GM06990 (cell line): ENCODE measurements at regions not wholly inside any gene's neighbourhood (a gene's known extent, or its start where the extent isn't known, plus 50 kb on each side); places are given as distances from the start of the nearest gene placed in this dataset.

Experiments
- DNase-seq: peaks from one replicate; pipeline ENCODE4 v3.0.0-alpha.2; 2011; ENCODE audit not compliant: insufficient read length; ENCODE audit errors: extremely low read depth
- H3K27me3 ChIP-seq: replicated peaks from 2 replicates; pipeline ENCODE4 v1.6.0; 2011; ENCODE audit warnings: low read length; ENCODE audit not compliant: control insufficient read depth, insufficient read depth
- H3K36me3 ChIP-seq: 2 replicates; pipeline ENCODE4 v1.5.1; 2011; ENCODE audit warnings: low read length; ENCODE audit not compliant: control insufficient read depth, insufficient read depth
- H3K4me3 ChIP-seq: replicated peaks from 2 replicates; pipeline ENCODE4 v1.5.1; 2011; ENCODE audit warnings: low read depth, mild to moderate bottlenecking, control low read depth, low read length
- TF ChIP-seq, protein P1 (sequence below): IDR thresholded peaks from 2 replicates; pipeline ENCODE4 v1.5.1; 2011; ENCODE audit warnings: low read length, control low read depth, mild to moderate bottlenecking, inconsistent platforms; ENCODE audit not compliant: insufficient read depth, poor library complexity, severe bottlenecking

DNA sequence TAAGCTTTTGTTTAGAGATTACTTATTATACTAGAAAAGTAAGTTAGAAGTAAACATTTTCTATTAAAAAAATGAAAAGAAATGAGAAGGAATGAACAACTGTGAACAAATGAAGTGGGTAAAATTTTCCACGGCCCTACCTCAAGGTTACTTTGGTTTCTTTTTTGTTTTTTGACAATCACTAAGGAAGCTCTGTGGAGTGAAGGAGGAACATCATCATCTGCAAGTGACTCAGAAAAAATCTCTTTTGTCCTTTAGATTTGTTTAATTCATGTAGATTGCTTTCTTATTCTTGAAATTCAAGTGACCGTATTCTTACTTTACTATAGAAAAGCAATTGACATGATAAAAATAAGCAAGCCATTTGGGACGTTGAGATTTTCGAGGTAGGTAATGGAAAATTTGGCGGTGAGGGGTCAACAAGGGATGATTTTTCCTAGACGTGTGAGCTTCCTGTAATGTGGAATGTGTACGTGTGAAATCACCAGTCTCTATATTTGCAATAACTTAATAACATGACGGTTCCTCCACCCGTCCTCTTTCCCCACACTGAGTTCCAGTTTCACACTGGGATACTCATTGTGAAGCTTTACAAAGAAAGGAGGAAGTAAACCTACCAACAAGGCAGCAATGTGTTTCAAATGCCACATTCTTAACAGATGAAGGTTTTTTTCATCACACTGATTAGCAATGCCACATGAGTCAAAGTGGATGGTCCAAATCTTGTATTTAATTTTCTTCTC lies 62.3 kb upstream of the EGLN3 start:
- peak; percentile 39 for DNase-seq
- Histone ChIP-seq H3K27me3 (no peaks in the 10 kb centered on the region), H3K36me3 (no peaks in the 10 kb centered on the region), H3K4me3 (no peak overlapping the region)
- TF ChIP-seq, protein P1, sequence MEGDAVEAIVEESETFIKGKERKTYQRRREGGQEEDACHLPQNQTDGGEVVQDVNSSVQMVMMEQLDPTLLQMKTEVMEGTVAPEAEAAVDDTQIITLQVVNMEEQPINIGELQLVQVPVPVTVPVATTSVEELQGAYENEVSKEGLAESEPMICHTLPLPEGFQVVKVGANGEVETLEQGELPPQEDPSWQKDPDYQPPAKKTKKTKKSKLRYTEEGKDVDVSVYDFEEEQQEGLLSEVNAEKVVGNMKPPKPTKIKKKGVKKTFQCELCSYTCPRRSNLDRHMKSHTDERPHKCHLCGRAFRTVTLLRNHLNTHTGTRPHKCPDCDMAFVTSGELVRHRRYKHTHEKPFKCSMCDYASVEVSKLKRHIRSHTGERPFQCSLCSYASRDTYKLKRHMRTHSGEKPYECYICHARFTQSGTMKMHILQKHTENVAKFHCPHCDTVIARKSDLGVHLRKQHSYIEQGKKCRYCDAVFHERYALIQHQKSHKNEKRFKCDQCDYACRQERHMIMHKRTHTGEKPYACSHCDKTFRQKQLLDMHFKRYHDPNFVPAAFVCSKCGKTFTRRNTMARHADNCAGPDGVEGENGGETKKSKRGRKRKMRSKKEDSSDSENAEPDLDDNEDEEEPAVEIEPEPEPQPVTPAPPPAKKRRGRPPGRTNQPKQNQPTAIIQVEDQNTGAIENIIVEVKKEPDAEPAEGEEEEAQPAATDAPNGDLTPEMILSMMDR: no peak

DNA sequence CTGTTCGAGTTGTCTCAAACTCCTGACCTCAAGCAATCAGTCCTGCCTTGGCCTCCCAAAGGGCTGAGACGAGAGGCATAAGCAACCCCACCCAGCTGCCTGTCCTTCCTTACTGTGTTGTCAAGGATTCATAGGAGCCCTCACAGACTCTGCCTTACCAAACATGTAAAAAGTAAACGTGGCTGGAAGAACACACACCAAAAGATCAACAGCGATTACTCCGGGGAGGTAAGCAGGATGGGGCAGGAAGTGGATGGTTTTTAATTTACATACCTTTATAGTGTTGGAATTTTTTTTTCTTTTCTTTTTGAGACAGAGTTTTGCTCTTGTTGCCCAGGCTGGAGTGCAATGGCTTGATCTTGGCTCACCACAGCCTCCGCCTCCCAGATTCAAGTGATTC lies 61.5 kb upstream of the EGLN3 start:
- H3K27me3 ChIP-seq: no peaks in the 10 kb centered on the region
- no peaks in the 10 kb centered on the region for H3K36me3 ChIP-seq
- TF ChIP-seq, protein P1: no peak
- DNase-seq: no peak
- H3K4me3 ChIP-seq: no peak overlapping the region

DNA sequence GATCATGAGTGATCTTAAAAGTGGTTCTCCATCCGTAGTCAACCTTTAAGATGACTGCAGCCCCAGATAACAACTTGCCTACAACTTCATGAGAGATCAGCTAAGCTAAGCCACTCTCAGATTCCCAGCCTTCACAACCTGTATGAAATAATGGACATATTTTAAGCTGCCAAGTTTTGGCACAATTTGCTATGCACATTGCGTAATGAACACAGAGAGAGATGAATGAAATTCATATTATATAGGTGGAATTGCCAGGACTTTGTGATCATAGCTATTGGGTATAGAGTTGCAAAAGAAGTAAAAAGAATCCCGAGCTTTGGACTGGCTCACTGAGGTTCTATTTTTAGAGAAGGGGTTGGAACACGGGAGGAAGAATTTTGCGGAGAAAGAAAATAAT lies 59.1 kb upstream of the EGLN3 start:
- H3K4me3 ChIP-seq: no peak overlapping the region
- DNase-seq: no peak
- TF ChIP-seq, protein P1: no peak
- H3K36me3 ChIP-seq: no peaks in the 10 kb centered on the region
- no peaks in the 10 kb centered on the region for H3K27me3 ChIP-seq

DNA sequence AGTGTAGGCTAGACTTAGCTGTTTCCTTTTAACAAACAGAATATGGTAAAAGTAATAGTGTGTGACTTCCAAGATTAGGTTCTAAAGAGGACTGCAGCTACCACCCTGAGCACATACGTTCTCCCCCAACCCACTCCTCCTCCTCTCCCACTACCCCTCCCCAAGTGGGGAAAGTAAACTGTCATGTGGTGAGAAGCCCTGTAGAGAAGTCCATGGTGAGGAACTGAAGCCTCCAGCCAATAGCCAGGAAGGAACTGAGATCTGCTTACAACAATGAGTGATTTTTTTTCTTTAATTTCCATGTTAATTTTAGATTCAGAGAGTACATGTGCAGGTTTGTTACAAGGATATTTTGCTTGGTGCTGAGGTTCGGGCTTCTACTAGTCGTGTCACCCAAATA lies 57.0 kb upstream of the EGLN3 start:
- Histone ChIP-seq H3K4me3 (no peak overlapping the region), H3K36me3 (no peaks in the 10 kb centered on the region), H3K27me3 (no peaks in the 10 kb centered on the region)
- no peak for DNase-seq
- TF ChIP-seq, protein P1: no peak

DNA sequence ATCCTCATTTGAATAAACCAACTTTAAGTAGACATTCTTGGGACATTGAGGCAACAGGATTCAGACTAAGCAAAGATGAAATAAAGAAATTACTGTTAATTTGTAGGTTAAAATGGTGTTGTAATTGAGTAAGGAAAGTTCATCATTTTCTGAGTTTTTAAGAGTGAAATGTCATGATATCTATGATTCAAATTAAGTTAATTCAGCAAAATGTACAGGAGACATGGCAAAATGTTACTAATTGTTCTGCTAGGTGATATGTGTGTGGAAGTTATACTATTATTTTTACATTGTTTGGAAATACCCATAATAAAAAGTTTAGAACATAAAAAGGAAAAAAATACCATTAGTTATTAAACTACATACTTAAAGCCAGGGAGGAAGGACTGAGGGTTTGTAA lies 55.0 kb upstream of the EGLN3 start:
- Histone ChIP-seq H3K27me3 (no peaks in the 10 kb centered on the region), H3K4me3 (no peak overlapping the region), H3K36me3 (no peaks in the 10 kb centered on the region)
- TF ChIP-seq, protein P1: no peak
- DNase-seq: no peak

DNA sequence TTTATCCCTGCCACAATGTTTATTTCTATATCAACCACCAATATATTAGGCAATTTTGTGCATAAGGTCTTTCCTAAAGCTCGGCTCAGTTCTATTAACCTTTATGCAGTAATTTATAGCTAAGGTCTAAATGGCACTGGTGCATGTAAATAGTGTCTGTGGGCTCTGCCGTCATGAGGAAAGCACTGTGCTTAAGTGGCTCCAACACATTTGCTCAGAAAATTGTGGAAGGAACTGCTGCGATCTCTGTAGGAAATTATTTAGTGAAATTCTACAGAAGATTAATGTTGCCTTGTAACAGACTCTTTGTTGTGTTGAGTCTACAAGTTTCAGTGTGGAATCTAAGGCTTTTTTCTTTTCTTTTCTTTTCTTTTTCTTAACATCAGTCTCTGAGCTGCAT lies 54.0 kb upstream of the EGLN3 start:
- no peak overlapping the region for H3K4me3 ChIP-seq
- H3K36me3 ChIP-seq: no peaks in the 10 kb centered on the region
- no peak for DNase-seq
- H3K27me3 ChIP-seq: no peaks in the 10 kb centered on the region
- TF ChIP-seq, protein P1: no peak
